ENCODE measurements at regions not wholly inside any gene's neighbourhood (a gene's known extent, or its start where the extent isn't known, plus 50 kb on each side); places are given as distances from the start of the nearest gene placed in this dataset.

GRCh38 chr22:48346911-48347310, 1480.8 kb downstream of the BRD1 start:
- DNase-seq (ENCODE audit: low spot score) = no peak

- DNase-seq (ENCODE audit: low spot score) = no peak
Measured at GRCh38 chr22:48346311-48346710, 1481.4 kb downstream of the BRD1 start.

- DNase-seq (ENCODE audit: low spot score) = no peak
Measured at GRCh38 chr22:48345631-48346030, 1482.0 kb downstream of the BRD1 start.

GRCh38 chr22:48343461-48343860, 1484.2 kb downstream of the BRD1 start:
- no peak for DNase-seq (ENCODE audit: low spot score)

GRCh38 chr22:48342732-48343131, 1484.9 kb downstream of the BRD1 start:
- DNase-seq (ENCODE audit: low spot score) = no peak

GRCh38 chr22:48342016-48342415, 1485.7 kb downstream of the BRD1 start:
- no peak for DNase-seq (ENCODE audit: low spot score)

GRCh38 chr22:48340727-48341709, 1486.7 kb downstream of the BRD1 start:
- no peak for DNase-seq (ENCODE audit: low spot score)

GRCh38 chr22:48340191-48340590, 1487.5 kb downstream of the BRD1 start:
- no peak for DNase-seq (ENCODE audit: low spot score)

- no peak for DNase-seq (ENCODE audit: low spot score)
Measured at GRCh38 chr22:48338793-48339705, 1488.6 kb downstream of the BRD1 start.

- DNase-seq (ENCODE audit: low spot score) = no peak
Measured at GRCh38 chr22:48337957-48338792, 1489.5 kb downstream of the BRD1 start.

- no peak for DNase-seq (ENCODE audit: low spot score)
Measured at GRCh38 chr22:48336339-48337060, 1491.2 kb downstream of the BRD1 start.

GRCh38 chr22:48335442-48336139, 1492.1 kb downstream of the BRD1 start:
- no peak for DNase-seq (ENCODE audit: low spot score)

- DNase-seq (ENCODE audit: low spot score) = no peak
Measured at GRCh38 chr22:48334971-48335370, 1492.7 kb downstream of the BRD1 start.

GRCh38 chr22:48333816-48334735, 1493.6 kb downstream of the BRD1 start:
- DNase-seq (ENCODE audit: low spot score) = no peak

- DNase-seq (ENCODE audit: low spot score) = no peak
Measured at GRCh38 chr22:48333323-48333763, 1494.3 kb downstream of the BRD1 start.

- no peak for DNase-seq (ENCODE audit: low spot score)
Measured at GRCh38 chr22:48332438-48333322, 1495.0 kb downstream of the BRD1 start.

GRCh38 chr22:48331691-48332220, 1495.9 kb downstream of the BRD1 start:
- no peak for DNase-seq (ENCODE audit: low spot score)

- no peak for DNase-seq (ENCODE audit: low spot score)
Measured at GRCh38 chr22:48331266-48331665, 1496.4 kb downstream of the BRD1 start.

All from iPS-NIHi11 (cell line).